ENCODE measurements at regions not wholly inside any gene's neighbourhood (a gene's known extent, or its start where the extent isn't known, plus 50 kb on each side); places are given as distances from the start of the nearest gene placed in this dataset.

DNA sequence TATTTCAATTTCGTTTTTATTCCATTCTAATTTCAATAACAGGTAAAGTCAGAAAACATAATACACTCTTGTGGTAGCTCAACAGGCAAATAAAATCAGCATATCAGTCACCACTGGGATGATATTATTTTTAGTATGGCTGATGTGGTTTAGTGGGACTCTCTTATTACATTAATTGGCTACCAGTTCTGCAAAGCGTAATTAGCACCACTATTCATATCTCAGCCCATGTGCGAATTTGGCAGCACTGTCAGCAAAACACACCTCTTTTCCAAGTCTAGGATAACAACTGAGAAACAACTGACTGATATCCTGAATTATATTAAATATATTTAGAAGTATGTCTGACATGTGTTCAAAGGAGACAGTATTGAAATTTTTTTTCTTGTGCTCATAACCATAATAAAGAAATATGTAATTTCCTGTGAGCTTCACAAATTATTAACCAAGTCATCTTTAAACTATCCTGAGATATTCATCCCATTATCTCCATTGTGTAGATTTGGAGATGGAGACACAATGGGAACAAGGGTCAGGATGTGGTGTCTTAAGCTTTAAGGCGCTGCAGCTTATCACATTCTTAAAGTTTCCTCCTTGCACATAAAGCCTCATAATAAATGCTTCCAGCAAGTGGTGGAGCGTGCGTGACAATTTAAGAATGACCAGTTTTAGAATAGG, 212.4 kb downstream of the TLE1 start:
- no peak overlapping the region for H3K4me3 ChIP-seq (ENCODE audit: low read length)
- H3F3A ChIP-seq (ENCODE audit: control insufficient read depth, insufficient read depth) = no peaks in the 10 kb centered on the region
- no peak for TF ChIP-seq EZH2phosphoT487 (IDR thresholded peaks at IDR 0.05; ENCODE audit: borderline replicate concordance, low read length)
- TF ChIP-seq, protein P1, sequence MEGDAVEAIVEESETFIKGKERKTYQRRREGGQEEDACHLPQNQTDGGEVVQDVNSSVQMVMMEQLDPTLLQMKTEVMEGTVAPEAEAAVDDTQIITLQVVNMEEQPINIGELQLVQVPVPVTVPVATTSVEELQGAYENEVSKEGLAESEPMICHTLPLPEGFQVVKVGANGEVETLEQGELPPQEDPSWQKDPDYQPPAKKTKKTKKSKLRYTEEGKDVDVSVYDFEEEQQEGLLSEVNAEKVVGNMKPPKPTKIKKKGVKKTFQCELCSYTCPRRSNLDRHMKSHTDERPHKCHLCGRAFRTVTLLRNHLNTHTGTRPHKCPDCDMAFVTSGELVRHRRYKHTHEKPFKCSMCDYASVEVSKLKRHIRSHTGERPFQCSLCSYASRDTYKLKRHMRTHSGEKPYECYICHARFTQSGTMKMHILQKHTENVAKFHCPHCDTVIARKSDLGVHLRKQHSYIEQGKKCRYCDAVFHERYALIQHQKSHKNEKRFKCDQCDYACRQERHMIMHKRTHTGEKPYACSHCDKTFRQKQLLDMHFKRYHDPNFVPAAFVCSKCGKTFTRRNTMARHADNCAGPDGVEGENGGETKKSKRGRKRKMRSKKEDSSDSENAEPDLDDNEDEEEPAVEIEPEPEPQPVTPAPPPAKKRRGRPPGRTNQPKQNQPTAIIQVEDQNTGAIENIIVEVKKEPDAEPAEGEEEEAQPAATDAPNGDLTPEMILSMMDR (IDR thresholded peaks at IDR 0.05; ENCODE audit: low read depth, low read length, poor library complexity, severe bottlenecking) = no peak
- no peaks in the 10 kb centered on the region for H3K9me2 ChIP-seq (replicated peaks; ENCODE audit: control insufficient read depth, low read length)
- no peaks in the 10 kb centered on the region for H3K27me3 ChIP-seq (ENCODE audit: control insufficient read depth, low read length)
- H3K79me2 ChIP-seq (ENCODE audit: control insufficient read depth, low read length) = no peaks in the 10 kb centered on the region
- H3K4me2 ChIP-seq (ENCODE audit: low read length) = no peak overlapping the region
- H3K36me3 ChIP-seq (ENCODE audit: control insufficient read depth, low read length) = no peaks in the 10 kb centered on the region
- no peak overlapping the region for H3K27ac ChIP-seq (ENCODE audit: low read depth, low read length)
- no peaks in the 10 kb centered on the region for H4K20me1 ChIP-seq (ENCODE audit: control insufficient read depth, insufficient read depth, low read depth, low read length)
- H3K9me3 ChIP-seq (ENCODE audit: control insufficient read depth, insufficient read depth, low read length) = no peaks in the 10 kb centered on the region
- H3K4me1 ChIP-seq (ENCODE audit: control insufficient read depth, low read length) = no peaks in the 10 kb centered on the region

DNA sequence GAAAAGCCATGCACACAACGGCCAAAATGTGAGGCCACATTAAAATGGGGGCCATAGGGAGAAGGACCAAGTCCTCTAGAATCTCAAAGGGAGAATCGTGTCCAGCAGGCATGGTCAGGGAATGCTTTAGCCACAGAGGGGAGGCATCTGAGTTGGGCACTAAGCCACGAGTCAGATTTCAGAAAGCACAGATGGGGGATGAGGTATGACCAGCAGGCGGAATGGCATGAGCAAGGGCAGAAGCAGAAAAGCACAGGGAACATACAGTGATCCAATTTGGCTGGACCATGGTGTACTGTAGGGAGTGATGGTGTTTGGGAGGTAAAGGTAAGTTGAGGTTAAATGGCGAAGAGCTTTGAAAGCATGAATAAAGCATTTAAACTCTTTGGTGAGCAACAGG, 214.6 kb downstream of the TLE1 start:
- TF ChIP-seq, protein P1 (IDR thresholded peaks at IDR 0.05; ENCODE audit: low read depth, low read length, poor library complexity, severe bottlenecking) = no peak
- TF ChIP-seq EZH2phosphoT487 (IDR thresholded peaks at IDR 0.05; ENCODE audit: borderline replicate concordance, low read length) = no peak
- H3K36me3 ChIP-seq (ENCODE audit: control insufficient read depth, low read length) = no peaks in the 10 kb centered on the region
- no peak overlapping the region for H3K4me3 ChIP-seq (ENCODE audit: low read length)
- no peaks in the 10 kb centered on the region for H3K4me1 ChIP-seq (ENCODE audit: control insufficient read depth, low read length)
- H3F3A ChIP-seq (ENCODE audit: control insufficient read depth, insufficient read depth) = no peaks in the 10 kb centered on the region
- no peaks in the 10 kb centered on the region for H3K79me2 ChIP-seq (ENCODE audit: control insufficient read depth, low read length)
- no peaks in the 10 kb centered on the region for H3K27me3 ChIP-seq (ENCODE audit: control insufficient read depth, low read length)
- no peak overlapping the region for H3K27ac ChIP-seq (ENCODE audit: low read depth, low read length)
- no peak overlapping the region for H3K4me2 ChIP-seq (ENCODE audit: low read length)
- H3K9me2 ChIP-seq (replicated peaks; ENCODE audit: control insufficient read depth, low read length) = no peaks in the 10 kb centered on the region
- no peaks in the 10 kb centered on the region for H3K9me3 ChIP-seq (ENCODE audit: control insufficient read depth, insufficient read depth, low read length)
- no peaks in the 10 kb centered on the region for H4K20me1 ChIP-seq (ENCODE audit: control insufficient read depth, insufficient read depth, low read depth, low read length)

DNA sequence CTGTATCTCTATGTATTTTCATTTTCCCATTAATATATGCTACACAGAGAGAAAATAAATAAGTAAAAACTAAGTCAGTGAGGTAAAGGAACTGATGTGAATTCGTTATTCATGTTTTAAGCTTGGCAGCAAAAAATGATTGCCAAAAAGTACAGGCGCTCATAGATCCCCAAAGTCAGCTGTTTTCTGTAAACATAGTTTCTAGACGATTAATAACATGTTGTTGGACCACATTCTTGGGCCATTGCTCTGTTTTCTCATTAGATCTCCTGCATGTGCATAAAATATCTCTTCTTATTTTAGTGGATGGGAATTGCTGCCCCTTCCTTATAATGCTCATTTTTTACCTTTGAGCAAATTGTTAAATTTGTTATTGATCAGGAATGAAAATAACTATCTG, 215.2 kb downstream of the TLE1 start:
- H3K9me3 ChIP-seq (ENCODE audit: control insufficient read depth, insufficient read depth, low read length) = no peaks in the 10 kb centered on the region
- H3K4me3 ChIP-seq (ENCODE audit: low read length) = no peak overlapping the region
- no peaks in the 10 kb centered on the region for H3K9me2 ChIP-seq (replicated peaks; ENCODE audit: control insufficient read depth, low read length)
- no peaks in the 10 kb centered on the region for H3K4me1 ChIP-seq (ENCODE audit: control insufficient read depth, low read length)
- H3K4me2 ChIP-seq (ENCODE audit: low read length) = no peak overlapping the region
- H4K20me1 ChIP-seq (ENCODE audit: control insufficient read depth, insufficient read depth, low read depth, low read length) = no peaks in the 10 kb centered on the region
- H3K27me3 ChIP-seq (ENCODE audit: control insufficient read depth, low read length) = no peaks in the 10 kb centered on the region
- TF ChIP-seq, protein P1 (IDR thresholded peaks at IDR 0.05; ENCODE audit: low read depth, low read length, poor library complexity, severe bottlenecking) = no peak
- no peak for TF ChIP-seq EZH2phosphoT487 (IDR thresholded peaks at IDR 0.05; ENCODE audit: borderline replicate concordance, low read length)
- H3K36me3 ChIP-seq (ENCODE audit: control insufficient read depth, low read length) = no peaks in the 10 kb centered on the region
- H3K27ac ChIP-seq (ENCODE audit: low read depth, low read length) = no peak overlapping the region
- no peaks in the 10 kb centered on the region for H3K79me2 ChIP-seq (ENCODE audit: control insufficient read depth, low read length)
- no peaks in the 10 kb centered on the region for H3F3A ChIP-seq (ENCODE audit: control insufficient read depth, insufficient read depth)
